Gastrocnemius medialis (tissue), 4 donors: ENCODE measurements at regions not wholly inside any gene's neighbourhood (a gene's known extent, or its start where the extent isn't known, plus 50 kb on each side); places are given as distances from the start of the nearest gene placed in this dataset.

Source experiments
- POLR2A ChIP-seq, 2 donors: fragments of 450-650 bp; IDR thresholded peaks; one replicate each; pipeline ENCODE4 v1.6.1; 2017; ENCODE audit warnings: antibody characterized with exemption in 2 of 2, mild to moderate bottlenecking in 2 of 2, moderate library complexity in 2 of 2
- TF ChIP-seq, protein P1 (sequence below), 5 experiments: fragments of 450-650 bp in 3 of 5; fragments of 200-600 bp in 2 of 5; sonication (generic) in 2 of 5; IDR thresholded peaks in 4 of 5; conservative IDR thresholded peaks in 1 of 5; 1 replicate in 4 of 5; 2 replicates in 1 of 5; pipeline ENCODE4 v1.5.1; 2016 to 2019; ENCODE audit warnings: antibody characterized with exemption in 5 of 5, mild to moderate bottlenecking in 3 of 5, moderate library complexity in 3 of 5

- TF ChIP-seq, protein P1, sequence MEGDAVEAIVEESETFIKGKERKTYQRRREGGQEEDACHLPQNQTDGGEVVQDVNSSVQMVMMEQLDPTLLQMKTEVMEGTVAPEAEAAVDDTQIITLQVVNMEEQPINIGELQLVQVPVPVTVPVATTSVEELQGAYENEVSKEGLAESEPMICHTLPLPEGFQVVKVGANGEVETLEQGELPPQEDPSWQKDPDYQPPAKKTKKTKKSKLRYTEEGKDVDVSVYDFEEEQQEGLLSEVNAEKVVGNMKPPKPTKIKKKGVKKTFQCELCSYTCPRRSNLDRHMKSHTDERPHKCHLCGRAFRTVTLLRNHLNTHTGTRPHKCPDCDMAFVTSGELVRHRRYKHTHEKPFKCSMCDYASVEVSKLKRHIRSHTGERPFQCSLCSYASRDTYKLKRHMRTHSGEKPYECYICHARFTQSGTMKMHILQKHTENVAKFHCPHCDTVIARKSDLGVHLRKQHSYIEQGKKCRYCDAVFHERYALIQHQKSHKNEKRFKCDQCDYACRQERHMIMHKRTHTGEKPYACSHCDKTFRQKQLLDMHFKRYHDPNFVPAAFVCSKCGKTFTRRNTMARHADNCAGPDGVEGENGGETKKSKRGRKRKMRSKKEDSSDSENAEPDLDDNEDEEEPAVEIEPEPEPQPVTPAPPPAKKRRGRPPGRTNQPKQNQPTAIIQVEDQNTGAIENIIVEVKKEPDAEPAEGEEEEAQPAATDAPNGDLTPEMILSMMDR (IDR thresholded peaks at IDR 0.05 in 4 of 5, conservative IDR thresholded peaks at IDR 0.05 in 1 of 5) = no peak
- TF ChIP-seq POLR2A (IDR thresholded peaks at IDR 0.05) = no peak
These were observed 490.2 kb downstream of the PRR16 start for GRCh38 chr5:120954255-120954654.
